Muscle of leg (tissue), 3 donors: ENCODE measurements at regions not wholly inside any gene's neighbourhood (a gene's known extent, or its start where the extent isn't known, plus 50 kb on each side); places are given as distances from the start of the nearest gene placed in this dataset.
A peak's percentile ranks its signal among the peaks of the same experiment; 100 is the strongest.

Source experiments
- DNase-seq: peaks from one replicate; pipeline ENCODE4 v3.0.0; 2013
- H3K27ac ChIP-seq: one replicate; pipeline ENCODE4 v1.5.1; 2013; ENCODE audit warnings: mild to moderate bottlenecking, low read length, control low read depth
- H3K27me3 ChIP-seq: one replicate; pipeline ENCODE4 v1.6.1; 2013; ENCODE audit warnings: low read length; ENCODE audit not compliant: control insufficient read depth, insufficient read depth
- H3K36me3 ChIP-seq: one replicate; pipeline ENCODE4 v1.6.1; 2013; ENCODE audit warnings: low read length; ENCODE audit not compliant: control insufficient read depth, insufficient read depth
- H3K4me1 ChIP-seq: one replicate; pipeline ENCODE4 v1.6.1; 2013; ENCODE audit warnings: low read length; ENCODE audit not compliant: control insufficient read depth, insufficient read depth
- H3K4me3 ChIP-seq: one replicate; pipeline ENCODE4 v1.5.1; 2013; ENCODE audit warnings: low read length, control low read depth
- H3K9me3 ChIP-seq: replicated peaks from 2 replicates; pipeline ENCODE4 v1.6.1; 2013; ENCODE audit warnings: low read depth, low read length; ENCODE audit not compliant: control insufficient read depth
- WGBS: methylation state at CpG from one replicate; pipeline ENCODE4 v1.1.5; 2013; ENCODE audit warnings: missing lambda C conversion rate; ENCODE audit not compliant: insufficient coverage; 5-methylcytosine and 5-hydroxymethylcytosine counted together

DNA sequence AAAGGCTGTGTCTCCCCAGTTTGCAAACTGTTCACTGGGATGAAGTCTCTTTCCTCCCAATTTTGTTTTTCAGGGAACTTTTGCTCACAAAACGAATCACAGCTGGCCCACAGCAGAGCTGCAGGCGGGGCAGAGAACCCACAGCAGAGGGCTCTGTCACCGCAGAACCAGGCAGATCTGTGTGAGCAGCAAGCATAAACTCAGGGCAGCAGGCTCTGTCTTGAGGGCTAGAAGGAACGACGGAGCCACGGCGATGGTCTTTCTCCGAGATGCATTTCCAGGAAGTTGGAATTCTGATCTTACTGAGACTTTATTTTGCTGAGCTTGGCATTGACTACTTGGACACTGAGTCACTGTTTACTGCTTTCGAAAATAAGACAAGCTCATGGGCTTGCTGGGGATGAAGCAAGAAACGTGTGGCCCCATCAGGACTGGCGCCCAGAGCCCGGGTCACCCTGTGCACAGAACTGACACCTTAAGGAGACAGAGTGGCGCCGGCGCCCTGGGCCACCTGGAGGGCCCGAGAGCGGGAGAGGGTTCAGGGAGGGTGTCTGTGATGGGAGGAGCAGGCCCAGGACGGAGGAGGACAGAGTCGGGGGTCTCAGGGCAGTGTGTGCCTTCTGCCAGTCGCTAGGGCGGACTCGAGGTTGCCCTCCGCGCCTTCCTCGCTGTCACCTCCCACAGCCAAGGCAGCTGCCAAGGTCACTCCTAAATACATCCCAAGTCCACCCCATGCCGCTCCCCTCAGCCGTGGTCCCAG lies 106.3 kb upstream of the NXT1 start:
- Histone ChIP-seq H3K36me3 (no peaks in the 10 kb centered on the region), H3K4me1 (peaks cover 4% of the 10 kb centered on the region), H3K4me3 (no peak overlapping the region), H3K9me3 (no peaks in the 10 kb centered on the region), H3K27me3 (peaks cover 4% of the 10 kb centered on the region), H3K27ac (no peak overlapping the region)
- DNase-seq, result no peak
- WGBS, result 83% methylated on average over 25 of the region's 27 CpGs

DNA sequence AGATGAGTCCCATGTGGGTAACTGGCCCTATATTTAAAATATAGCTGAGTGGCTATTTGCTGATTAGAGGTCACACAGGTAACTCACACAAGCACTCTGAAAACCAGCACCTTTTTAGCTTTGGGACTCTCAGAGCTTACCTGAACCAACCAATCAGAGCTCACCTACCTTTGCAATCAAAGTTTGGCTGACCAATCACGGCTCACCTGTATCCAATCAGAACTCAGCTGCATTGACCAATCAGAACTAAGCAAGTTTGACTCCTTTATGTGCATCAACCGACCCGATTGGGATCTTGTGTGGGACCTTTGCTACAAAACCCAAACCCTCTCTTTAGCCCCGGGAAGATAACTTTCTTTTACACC lies 106.8 kb upstream of the NXT1 start:
- peaks cover 4% of the 10 kb centered on the region for H3K4me1 ChIP-seq
- peaks cover 4% of the 10 kb centered on the region for H3K27me3 ChIP-seq
- 77% methylated on average over 4 of the region's 4 CpGs for WGBS
- no peak overlapping the region for H3K4me3 ChIP-seq
- no peak overlapping the region for H3K27ac ChIP-seq
- DNase-seq, result no peak
- no peaks in the 10 kb centered on the region for H3K36me3 ChIP-seq
- no peaks in the 10 kb centered on the region for H3K9me3 ChIP-seq

DNA sequence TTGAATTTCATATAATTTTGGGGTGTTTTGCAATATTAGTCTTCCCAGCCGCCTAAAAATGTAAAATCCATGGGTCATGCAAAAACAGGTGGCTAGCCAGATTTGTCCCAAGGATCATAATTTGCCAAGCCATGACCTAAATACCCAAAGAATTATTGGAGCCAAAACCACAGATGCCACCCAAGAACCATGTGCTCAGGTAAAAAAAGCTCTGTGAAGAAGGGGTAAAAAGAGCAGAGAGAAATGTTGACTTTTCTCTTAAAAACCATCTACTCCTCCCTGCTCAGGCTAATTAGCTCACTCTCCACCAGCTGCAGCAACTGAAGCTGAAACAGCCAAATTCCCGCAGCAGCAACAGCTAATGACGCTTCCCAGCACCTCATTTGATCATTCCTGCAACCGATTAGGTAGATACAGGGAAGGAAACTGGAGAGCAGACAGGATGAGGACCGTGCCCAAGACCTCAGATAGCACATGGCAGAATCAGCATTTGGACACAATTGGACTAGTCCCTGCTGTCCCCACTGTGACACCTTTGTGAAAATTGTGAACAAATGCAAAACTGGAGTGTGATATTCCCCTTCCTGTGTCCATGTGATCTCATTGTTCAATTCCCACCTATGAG lies 107.9 kb upstream of the NXT1 start:
- DNase-seq, result peak; percentile 33
- WGBS, result 58% methylated on average over 2 of the region's 5 CpGs
- Histone ChIP-seq H3K4me3 (no peak overlapping the region), H3K4me1 (peaks cover 4% of the 10 kb centered on the region), H3K27me3 (peaks cover 2% of the 10 kb centered on the region), H3K9me3 (no peaks in the 10 kb centered on the region), H3K36me3 (no peaks in the 10 kb centered on the region), H3K27ac (no peak overlapping the region)

DNA sequence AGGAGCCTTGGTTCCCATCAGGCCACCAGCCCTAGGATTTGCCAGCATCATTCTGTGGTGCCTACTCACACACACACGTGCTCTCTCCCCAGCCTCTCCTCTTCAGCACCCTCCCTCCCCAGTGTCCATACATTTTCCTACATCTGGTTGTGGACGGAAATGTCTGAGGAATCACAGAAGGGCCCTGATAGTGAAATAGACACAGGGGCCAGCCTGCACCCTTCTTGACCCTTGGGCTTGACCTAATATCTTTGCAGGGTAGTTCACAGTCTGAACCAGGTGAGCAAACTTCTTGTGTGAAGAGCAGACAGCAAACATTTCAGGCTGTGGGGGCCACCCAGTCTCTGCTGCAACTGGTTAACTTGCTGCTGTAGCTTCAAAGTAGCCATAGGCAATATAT lies 108.5 kb upstream of the NXT1 start:
- no peaks in the 10 kb centered on the region for H3K36me3 ChIP-seq
- no peak for DNase-seq
- H3K9me3 ChIP-seq, result no peaks in the 10 kb centered on the region
- 50% methylated on average over 2 of the region's 2 CpGs for WGBS
- peaks cover 2% of the 10 kb centered on the region for H3K27me3 ChIP-seq
- no peak overlapping the region for H3K27ac ChIP-seq
- H3K4me3 ChIP-seq, result no peak overlapping the region
- H3K4me1 ChIP-seq, result peaks cover 2% of the 10 kb centered on the region

DNA sequence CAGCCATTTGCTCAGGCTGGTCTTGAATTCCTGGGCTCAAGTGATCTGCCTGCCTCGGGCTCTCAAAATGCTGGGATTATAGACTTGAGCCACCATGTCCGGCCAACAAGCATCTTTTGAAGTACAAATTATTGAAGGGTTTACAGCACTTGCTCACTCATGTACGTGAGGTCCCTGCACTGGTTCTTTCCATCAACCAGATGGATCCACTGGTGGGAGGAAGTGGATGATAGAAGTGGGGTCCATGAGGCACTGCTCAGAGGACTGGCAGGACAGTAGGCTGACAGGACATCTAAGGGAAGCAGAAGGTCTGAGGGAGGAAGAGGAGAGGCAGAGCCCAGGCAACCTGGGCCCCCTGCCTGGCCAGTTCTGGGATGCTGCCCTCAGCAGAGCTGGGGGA lies 109.2 kb upstream of the NXT1 start:
- Histone ChIP-seq H3K9me3 (no peaks in the 10 kb centered on the region), H3K4me1 (no peaks in the 10 kb centered on the region), H3K27ac (no peak overlapping the region), H3K27me3 (no peaks in the 10 kb centered on the region), H3K36me3 (no peaks in the 10 kb centered on the region), H3K4me3 (no peak overlapping the region)
- no peak for DNase-seq
- WGBS, result 77% methylated on average over 3 of the region's 3 CpGs

DNA sequence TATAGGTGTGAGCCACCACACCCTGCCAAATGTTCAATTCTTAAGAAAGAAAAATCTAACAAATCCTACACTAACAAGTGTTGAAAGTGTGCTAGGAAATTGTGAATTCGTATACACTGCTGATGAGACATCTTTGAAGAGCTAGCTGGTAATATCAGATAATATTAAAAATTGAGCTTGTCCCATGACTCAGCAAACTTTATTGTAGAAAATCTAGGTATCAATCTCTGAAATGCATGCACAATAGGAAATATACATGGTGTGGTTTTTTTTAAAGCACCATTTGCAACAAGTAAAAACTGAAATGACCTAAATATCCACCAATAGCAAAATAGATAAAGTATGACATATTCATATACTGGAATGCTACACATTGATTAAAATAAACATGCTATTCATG lies 110.1 kb upstream of the NXT1 start:
- no peaks in the 10 kb centered on the region for H3K36me3 ChIP-seq
- no peaks in the 10 kb centered on the region for H3K4me1 ChIP-seq
- no CpG with 5 or more reads among the region's 1 CpG for WGBS
- no peak overlapping the region for H3K4me3 ChIP-seq
- H3K9me3 ChIP-seq, result no peaks in the 10 kb centered on the region
- no peak overlapping the region for H3K27ac ChIP-seq
- DNase-seq, result no peak
- H3K27me3 ChIP-seq, result no peaks in the 10 kb centered on the region

DNA sequence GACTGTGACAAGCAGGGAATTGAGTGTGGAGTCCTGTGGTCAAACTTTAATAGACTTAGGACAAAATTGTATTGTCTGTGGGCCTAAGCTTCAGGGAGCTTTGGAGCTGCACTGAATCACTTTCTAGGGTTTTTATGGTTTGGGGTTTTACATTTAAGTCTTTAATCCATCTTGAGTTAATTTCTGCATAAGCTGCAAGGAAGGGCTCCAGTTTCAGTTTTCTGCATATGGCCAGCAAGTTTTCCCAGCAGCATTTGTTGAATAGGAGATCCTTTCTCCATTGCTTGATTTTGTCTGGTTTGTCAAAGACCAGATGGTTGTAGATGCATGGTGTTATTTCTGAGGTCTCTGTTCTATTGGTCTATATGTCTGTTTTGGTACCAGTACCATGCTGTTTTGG lies 113.4 kb upstream of the NXT1 start:
- no peaks in the 10 kb centered on the region for H3K36me3 ChIP-seq
- H3K9me3 ChIP-seq, result peaks cover 3% of the 10 kb centered on the region
- no peaks in the 10 kb centered on the region for H3K27me3 ChIP-seq
- H3K27ac ChIP-seq, result no peak overlapping the region
- no peak overlapping the region for H3K4me3 ChIP-seq
- H3K4me1 ChIP-seq, result peaks cover 9% of the 10 kb centered on the region
- DNase-seq, result no peak

DNA sequence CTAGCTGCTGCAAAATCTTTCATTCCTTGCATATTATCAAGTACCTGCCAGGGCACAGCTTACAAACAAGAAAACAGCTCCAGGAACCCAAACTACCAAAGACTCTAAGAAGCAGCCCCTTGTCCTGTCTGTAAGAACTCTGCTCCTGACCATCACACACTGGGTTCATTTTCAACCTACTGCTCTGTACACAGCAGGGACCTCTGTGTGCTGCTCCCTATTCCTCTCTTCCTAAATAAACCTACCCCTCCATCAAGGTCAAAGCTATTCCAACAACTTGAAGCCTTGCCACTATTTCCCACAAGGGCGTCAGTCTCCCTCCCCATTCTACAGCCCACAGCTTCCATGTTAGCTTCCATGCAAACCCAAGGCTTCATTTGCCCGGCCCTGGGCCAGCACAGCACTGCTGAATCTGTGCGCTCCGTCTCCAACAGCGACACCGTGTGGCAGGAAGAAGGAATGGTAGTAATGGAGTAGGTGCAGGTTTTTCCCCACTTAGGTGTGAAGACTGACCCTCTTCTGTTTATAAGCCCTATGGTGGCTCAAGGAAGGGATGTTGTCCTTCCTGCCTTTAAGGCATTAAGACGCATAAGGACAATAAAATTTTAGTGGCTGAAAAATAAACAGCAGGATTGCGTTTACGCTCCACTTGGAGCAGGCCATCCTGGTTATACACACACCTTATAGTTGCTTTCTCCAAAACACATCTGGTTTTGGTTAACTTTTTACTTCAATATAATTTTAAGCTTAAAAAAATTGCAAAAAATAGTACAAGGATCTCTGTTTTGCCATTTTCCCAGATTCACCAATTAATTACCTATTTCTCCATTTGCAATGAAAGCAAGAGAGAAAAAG lies 115.2 kb upstream of the NXT1 start:
- H3K9me3 ChIP-seq, result peaks cover 6% of the 10 kb centered on the region
- DNase-seq, result peak; percentile 61
- H3K4me1 ChIP-seq, result peaks cover 9% of the 10 kb centered on the region
- H3K4me3 ChIP-seq, result no peak overlapping the region
- H3K27me3 ChIP-seq, result no peaks in the 10 kb centered on the region
- no peaks in the 10 kb centered on the region for H3K36me3 ChIP-seq
- 5% methylated on average over 3 of the region's 9 CpGs for WGBS
- H3K27ac ChIP-seq, result peak overlapping the region; percentile 9

DNA sequence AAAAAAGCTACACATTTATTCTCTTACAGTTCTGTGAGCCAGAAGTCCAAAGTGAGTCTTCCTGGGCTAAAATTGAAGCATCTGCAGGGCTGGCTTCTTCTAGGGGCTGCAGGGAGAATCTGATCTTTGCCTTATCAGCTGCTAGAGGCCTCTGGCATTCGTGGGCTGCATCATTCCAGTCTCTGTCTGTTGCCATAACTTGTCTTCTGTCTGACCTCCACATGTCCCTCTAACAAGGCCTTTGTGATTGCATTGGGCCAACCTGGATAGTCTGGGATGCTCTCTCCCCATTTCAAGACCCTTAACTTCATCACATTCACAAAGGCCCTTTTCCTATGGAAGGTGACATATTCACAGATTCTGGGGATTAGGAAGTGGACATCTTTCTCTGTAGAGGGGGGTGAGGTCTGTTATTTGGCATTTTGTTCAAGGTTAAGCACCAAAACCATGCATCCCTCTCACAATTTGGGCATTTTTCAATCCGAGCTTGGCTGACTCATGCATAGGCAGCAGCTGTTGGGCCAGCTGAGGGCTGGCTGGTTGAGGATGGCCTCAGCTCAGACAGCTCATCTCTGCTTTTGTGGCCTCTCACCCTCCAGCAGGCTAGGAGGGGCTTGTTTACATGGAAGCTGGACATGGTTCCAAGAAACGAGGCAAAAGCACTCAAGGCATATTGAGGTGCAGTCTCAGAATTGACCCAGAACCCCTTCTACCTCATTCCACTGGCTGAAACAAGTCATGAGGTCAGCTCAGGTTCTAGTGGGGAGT lies 116.1 kb upstream of the NXT1 start:
- no peak overlapping the region for H3K4me3 ChIP-seq
- 60% methylated on average over 1 of the region's 3 CpGs for WGBS
- DNase-seq, result peak; percentile 61
- no peaks in the 10 kb centered on the region for H3K36me3 ChIP-seq
- peaks cover 6% of the 10 kb centered on the region for H3K9me3 ChIP-seq
- no peaks in the 10 kb centered on the region for H3K27me3 ChIP-seq
- H3K4me1 ChIP-seq, result peaks cover 9% of the 10 kb centered on the region
- peak overlapping the region; percentile 42 for H3K27ac ChIP-seq

DNA sequence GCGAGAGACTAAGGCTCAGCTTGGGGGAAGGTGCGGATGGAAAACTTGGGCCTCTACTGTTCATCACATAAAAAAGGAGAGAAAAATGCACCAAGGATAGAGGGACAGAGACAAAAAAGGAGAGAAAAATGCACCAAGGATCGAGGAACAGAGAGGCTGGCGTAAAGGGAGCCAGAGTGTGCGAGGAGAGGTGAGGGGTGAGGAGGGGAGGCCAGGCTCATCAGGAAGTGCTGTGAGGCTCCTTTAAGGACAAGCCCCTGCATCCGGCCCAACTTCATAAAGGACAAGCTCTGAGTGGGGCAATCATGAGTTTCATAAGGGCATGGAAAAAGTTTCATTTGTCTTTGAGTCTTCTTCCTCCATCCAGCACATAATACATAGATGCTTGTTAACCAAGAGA lies 117.2 kb upstream of the NXT1 start:
- H3K9me3 ChIP-seq, result peaks cover 6% of the 10 kb centered on the region
- H3K36me3 ChIP-seq, result no peaks in the 10 kb centered on the region
- H3K27ac ChIP-seq, result no peak overlapping the region
- DNase-seq, result no peak
- H3K4me1 ChIP-seq, result peaks cover 12% of the 10 kb centered on the region
- no peaks in the 10 kb centered on the region for H3K27me3 ChIP-seq
- H3K4me3 ChIP-seq, result no peak overlapping the region
- WGBS, result 90% methylated on average over 6 of the region's 6 CpGs
